GM21526 (cell line): ENCODE measurements at regions not wholly inside any gene's neighbourhood (a gene's known extent, or its start where the extent isn't known, plus 50 kb on each side); places are given as distances from the start of the nearest gene placed in this dataset.
"Not testable (repeated sequence)": the region's sequence is repeated elsewhere in the genome, so short reads cannot be mapped to it uniquely, and the experiment has no call there.

Experiments used
- ATAC-seq: cut with Tn5 transposase; IDR thresholded peaks from one replicate; pipeline ENCODE4 v1.9.1; 2021; ENCODE audit warnings: moderate library complexity; ENCODE audit not compliant: unreplicated experiment, low FRiP score

- no peak for ATAC-seq
These were observed 122.0 kb downstream of the CT47B1 start for GRCh38 chrX:120753413-120754251.

GRCh38 chrX:120752431-120753082 is 122.7 kb upstream of the C1GALT1C1 start:
- ATAC-seq: no peak

- ATAC-seq: no peak
These were observed 121.8 kb upstream of the C1GALT1C1 start for GRCh38 chrX:120751683-120752082.

GRCh38 chrX:120750381-120750780 is 120.5 kb upstream of the C1GALT1C1 start:
- no peak for ATAC-seq

GRCh38 chrX:120749141-120749846 is 119.4 kb upstream of the C1GALT1C1 start:
- peak; percentile 72 for ATAC-seq

GRCh38 chrX:120746153-120746552 is 116.3 kb upstream of the C1GALT1C1 start:
- ATAC-seq: no peak

- ATAC-seq: no peak
These were observed 113.3 kb upstream of the C1GALT1C1 start for GRCh38 chrX:120742946-120743665.

GRCh38 chrX:120741452-120741851 is 111.6 kb upstream of the C1GALT1C1 start:
- ATAC-seq: no peak

- ATAC-seq: no peak
These were observed 110.2 kb upstream of the C1GALT1C1 start for GRCh38 chrX:120740072-120740471.

GRCh38 chrX:120739300-120739699 is 109.4 kb upstream of the C1GALT1C1 start:
- ATAC-seq: no peak

GRCh38 chrX:120736989-120737388 is 107.1 kb upstream of the C1GALT1C1 start:
- ATAC-seq: no peak

- ATAC-seq: no peak
These were observed 106.1 kb upstream of the C1GALT1C1 start for GRCh38 chrX:120735966-120736365.

- ATAC-seq: no peak
These were observed 103.0 kb upstream of the C1GALT1C1 start for GRCh38 chrX:120732879-120733278.

GRCh38 chrX:120732461-120732860 is 102.6 kb upstream of the C1GALT1C1 start:
- no peak for ATAC-seq

- no peak for ATAC-seq
These were observed 101.5 kb upstream of the C1GALT1C1 start for GRCh38 chrX:120731386-120731785.

- ATAC-seq: not testable (repeated sequence)
These were observed 99.8 kb upstream of the C1GALT1C1 start for GRCh38 chrX:120729506-120730255.

- no peak for ATAC-seq
These were observed 98.1 kb upstream of the C1GALT1C1 start for GRCh38 chrX:120727911-120728310.

- no peak for ATAC-seq
These were observed 97.6 kb upstream of the C1GALT1C1 start for GRCh38 chrX:120727452-120727851.

GRCh38 chrX:120726294-120726693 is 96.4 kb upstream of the C1GALT1C1 start:
- peak; percentile 97 for ATAC-seq

GRCh38 chrX:120725874-120726273 is 96.0 kb upstream of the C1GALT1C1 start:
- ATAC-seq: no peak
